Cardiac muscle cell (in vitro differentiated cells and primary cell): ENCODE measurements at regions not wholly inside any gene's neighbourhood (a gene's known extent, or its start where the extent isn't known, plus 50 kb on each side); places are given as distances from the start of the nearest gene placed in this dataset.

ENCODE experiments used
- DNase-seq, 2 donors: peaks; one replicate each; pipeline versions ENCODE4 v3.0.0 to v3.0.0-alpha.2; 2010 to 2017; ENCODE audit warnings: low read depth in 1 of 2, low spot score in 1 of 2
- H3K27ac ChIP-seq: fragments of 200-600 bp; sonication (generic); 2 replicates; pipeline ENCODE4 v1.5.1; 2016
- H3K27me3 ChIP-seq: fragments of 200-600 bp; sonication (generic); 2 replicates; pipeline ENCODE4 v1.6.0; 2016; ENCODE audit warnings: control low read depth
- H3K36me3 ChIP-seq: fragments of 200-600 bp; sonication (generic); 2 replicates; pipeline ENCODE4 v1.5.1; 2016; ENCODE audit warnings: control low read depth
- H3K4me1 ChIP-seq: fragments of 200-600 bp; sonication (generic); 2 replicates; pipeline ENCODE4 v1.8.1; 2017; ENCODE audit warnings: low read depth, mild to moderate bottlenecking, mixed run types
- H3K4me3 ChIP-seq: fragments of 200-600 bp; sonication (generic); 2 replicates; pipeline ENCODE4 v1.5.1; 2016; ENCODE audit warnings: mild to moderate bottlenecking
- H3K9me3 ChIP-seq: fragments of 200-600 bp; sonication (generic); 2 replicates; pipeline ENCODE4 v1.5.1; 2017; ENCODE audit warnings: low read depth, mild to moderate bottlenecking, control low read depth
- CTCF ChIP-seq: IDR thresholded peaks from 2 replicates; pipeline ENCODE4 v1.5.1; 2012; ENCODE audit warnings: low read depth, mild to moderate bottlenecking, low read length

- Histone ChIP-seq H3K4me1 (no peaks in the 10 kb centered on the region), H3K4me3 (no peak overlapping the region), H3K27ac (no peak overlapping the region), H3K27me3 (no peaks in the 10 kb centered on the region), H3K9me3 (no peaks in the 10 kb centered on the region), H3K36me3 (no peaks in the 10 kb centered on the region)
- no peak for TF ChIP-seq CTCF
- no peak for DNase-seq
Measured at GRCh38 chr6:14243597-14243996, 126.0 kb downstream of the CD83 start.

- no peak overlapping the region for H3K4me3 ChIP-seq
- no peaks in the 10 kb centered on the region for H3K36me3 ChIP-seq
- no peak for DNase-seq
- no peak for TF ChIP-seq CTCF
- H3K27ac ChIP-seq: no peak overlapping the region
- no peaks in the 10 kb centered on the region for H3K9me3 ChIP-seq
- no peaks in the 10 kb centered on the region for H3K4me1 ChIP-seq
- no peaks in the 10 kb centered on the region for H3K27me3 ChIP-seq
Measured at GRCh38 chr6:14246876-14247275, 129.3 kb downstream of the CD83 start.

- H3K9me3 ChIP-seq: no peaks in the 10 kb centered on the region
- no peak overlapping the region for H3K4me3 ChIP-seq
- DNase-seq: no peak
- no peaks in the 10 kb centered on the region for H3K4me1 ChIP-seq
- no peak overlapping the region for H3K27ac ChIP-seq
- TF ChIP-seq CTCF: no peak
- no peaks in the 10 kb centered on the region for H3K27me3 ChIP-seq
- H3K36me3 ChIP-seq: no peaks in the 10 kb centered on the region
Measured at GRCh38 chr6:14250573-14250972, 133.0 kb downstream of the CD83 start.

DNA sequence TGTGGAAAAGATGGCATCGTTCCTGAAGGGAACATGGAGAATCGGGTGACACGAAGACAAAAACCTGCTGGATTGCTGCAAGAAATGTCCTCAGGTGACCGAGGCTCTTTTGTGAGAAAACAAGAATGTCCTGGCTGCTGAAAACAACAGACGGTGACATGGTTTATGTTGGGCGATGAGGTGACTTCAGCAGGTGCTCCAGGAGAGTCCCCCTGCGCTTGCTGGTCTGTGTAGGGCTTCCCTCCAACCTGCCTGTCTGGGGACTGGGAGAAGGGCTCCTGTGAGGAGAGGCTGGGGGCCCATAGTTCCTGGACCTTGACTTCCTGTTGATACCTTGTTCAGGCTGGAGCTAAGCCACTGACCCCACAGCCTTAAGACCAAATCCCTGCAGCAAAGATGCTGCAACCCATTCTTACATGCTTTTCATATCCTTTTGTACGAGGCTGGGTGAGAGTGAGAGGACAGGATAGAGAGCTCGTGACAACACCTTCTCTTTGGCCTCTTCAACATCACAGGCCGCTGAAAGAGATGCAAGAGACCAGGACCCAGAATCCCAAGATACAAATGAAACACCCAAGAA, 134.8 kb downstream of the CD83 start:
- no peak overlapping the region for H3K4me3 ChIP-seq
- DNase-seq: no peak

DNA sequence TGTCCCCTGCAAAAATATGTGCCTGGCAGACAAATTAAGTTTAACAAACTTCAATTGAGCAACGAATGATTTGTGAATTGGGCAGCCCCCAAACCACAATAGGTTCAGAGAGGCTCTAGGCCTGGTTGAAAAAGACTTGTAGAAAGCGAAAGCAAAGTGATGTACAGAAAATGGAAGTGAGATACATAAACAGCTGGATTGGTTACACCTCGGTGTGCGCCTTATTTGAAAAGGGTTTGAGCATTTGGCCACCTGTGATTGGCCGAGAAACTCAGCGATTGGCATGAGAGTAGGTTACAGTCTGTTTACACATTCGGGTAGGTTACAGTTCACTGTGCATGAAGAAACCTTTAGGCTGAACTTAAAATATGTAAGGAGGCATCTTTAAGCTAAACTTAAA, 136.9 kb downstream of the CD83 start:
- no peak for DNase-seq
- no peaks in the 10 kb centered on the region for H3K27me3 ChIP-seq
- H3K36me3 ChIP-seq: no peaks in the 10 kb centered on the region
- H3K4me1 ChIP-seq: no peaks in the 10 kb centered on the region
- no peak overlapping the region for H3K27ac ChIP-seq
- H3K4me3 ChIP-seq: no peak overlapping the region
- no peaks in the 10 kb centered on the region for H3K9me3 ChIP-seq
- no peak for TF ChIP-seq CTCF

More for the DNA sequence above, 134.8 kb downstream of the CD83 start:
- TF ChIP-seq CTCF: no peak
- no peaks in the 10 kb centered on the region for H3K9me3 ChIP-seq
- no peaks in the 10 kb centered on the region for H3K4me1 ChIP-seq
- no peak overlapping the region for H3K27ac ChIP-seq
- no peaks in the 10 kb centered on the region for H3K36me3 ChIP-seq
- H3K27me3 ChIP-seq: no peaks in the 10 kb centered on the region

GRCh38 chr6:14255916-14256315, 138.3 kb downstream of the CD83 start:
- no peak overlapping the region for H3K4me3 ChIP-seq
- DNase-seq: no peak
- no peaks in the 10 kb centered on the region for H3K36me3 ChIP-seq
- H3K27me3 ChIP-seq: no peaks in the 10 kb centered on the region
- no peaks in the 10 kb centered on the region for H3K4me1 ChIP-seq
- H3K27ac ChIP-seq: no peak overlapping the region
- no peaks in the 10 kb centered on the region for H3K9me3 ChIP-seq
- TF ChIP-seq CTCF: no peak
